Bronchial epithelial cell (primary cell): ENCODE measurements at regions not wholly inside any gene's neighbourhood (a gene's known extent, or its start where the extent isn't known, plus 50 kb on each side); places are given as distances from the start of the nearest gene placed in this dataset.

Experiments
- DNase-seq: peaks from one replicate; pipeline ENCODE4 v3.0.0-alpha.2; 2010; ENCODE audit warnings: low read depth
- FAIRE-seq: peaks from 2 replicates; lab custom pipeline; 2011; peaks lifted over from hg19 to GRCh38; lab: Jason Lieb, UNC
- H3K27me3 ChIP-seq: 2 replicates; pipeline ENCODE4 v1.5.1; 2011; ENCODE audit warnings: low read length; ENCODE audit not compliant: control insufficient read depth, insufficient read depth
- H3K36me3 ChIP-seq: 2 replicates; pipeline ENCODE4 v1.5.1; 2011; ENCODE audit warnings: low read length; ENCODE audit not compliant: control insufficient read depth, insufficient read depth
- H3K4me3 ChIP-seq: 2 replicates; pipeline ENCODE4 v1.5.1; 2011; ENCODE audit warnings: mild to moderate bottlenecking, low read depth, low read length, control low read depth
- CTCF ChIP-seq: IDR thresholded peaks from 2 replicates; pipeline ENCODE4 v1.5.1; 2011; ENCODE audit warnings: mild to moderate bottlenecking, moderate library complexity, low read length, control low read depth, inconsistent platforms; ENCODE audit not compliant: insufficient read depth, severe bottlenecking

GRCh38 chr6:71482742-71483141, 194.1 kb downstream of the OGFRL1 start:
- TF ChIP-seq CTCF = no peak
- FAIRE-seq = no peak
- H3K4me3 ChIP-seq = no peak overlapping the region
- peak; percentile 39 for DNase-seq
- no peaks in the 10 kb centered on the region for H3K27me3 ChIP-seq
- H3K36me3 ChIP-seq = no peaks in the 10 kb centered on the region

GRCh38 chr6:71486461-71486860, 197.8 kb downstream of the OGFRL1 start:
- no peaks in the 10 kb centered on the region for H3K27me3 ChIP-seq
- DNase-seq (no peak), FAIRE-seq (no peak)
- H3K4me3 ChIP-seq = no peak overlapping the region
- TF ChIP-seq CTCF = no peak
- H3K36me3 ChIP-seq = no peaks in the 10 kb centered on the region

GRCh38 chr6:71488186-71488585, 199.6 kb downstream of the OGFRL1 start:
- DNase-seq (no peak), FAIRE-seq (no peak)
- no peaks in the 10 kb centered on the region for H3K36me3 ChIP-seq
- TF ChIP-seq CTCF = no peak
- H3K27me3 ChIP-seq = no peaks in the 10 kb centered on the region
- H3K4me3 ChIP-seq = no peak overlapping the region

GRCh38 chr6:71489736-71490135, 201.1 kb downstream of the OGFRL1 start:
- TF ChIP-seq CTCF = no peak
- FAIRE-seq (no peak), DNase-seq (peak; percentile 82)
- H3K36me3 ChIP-seq = no peaks in the 10 kb centered on the region
- no peaks in the 10 kb centered on the region for H3K27me3 ChIP-seq
- no peak overlapping the region for H3K4me3 ChIP-seq

- Histone ChIP-seq H3K27me3 (no peaks in the 10 kb centered on the region), H3K36me3 (no peaks in the 10 kb centered on the region), H3K4me3 (no peak overlapping the region)
- TF ChIP-seq CTCF = no peak
- no peak for FAIRE-seq
- DNase-seq = no peak
These were observed 202.3 kb downstream of the OGFRL1 start for GRCh38 chr6:71490876-71491275.

GRCh38 chr6:71491844-71492243, 203.2 kb downstream of the OGFRL1 start:
- Histone ChIP-seq H3K4me3 (no peak overlapping the region), H3K27me3 (no peaks in the 10 kb centered on the region), H3K36me3 (no peaks in the 10 kb centered on the region)
- FAIRE-seq = no peak
- DNase-seq = no peak
- no peak for TF ChIP-seq CTCF
